ENCODE measurements at regions not wholly inside any gene's neighbourhood (a gene's known extent, or its start where the extent isn't known, plus 50 kb on each side); places are given as distances from the start of the nearest gene placed in this dataset.

DNA sequence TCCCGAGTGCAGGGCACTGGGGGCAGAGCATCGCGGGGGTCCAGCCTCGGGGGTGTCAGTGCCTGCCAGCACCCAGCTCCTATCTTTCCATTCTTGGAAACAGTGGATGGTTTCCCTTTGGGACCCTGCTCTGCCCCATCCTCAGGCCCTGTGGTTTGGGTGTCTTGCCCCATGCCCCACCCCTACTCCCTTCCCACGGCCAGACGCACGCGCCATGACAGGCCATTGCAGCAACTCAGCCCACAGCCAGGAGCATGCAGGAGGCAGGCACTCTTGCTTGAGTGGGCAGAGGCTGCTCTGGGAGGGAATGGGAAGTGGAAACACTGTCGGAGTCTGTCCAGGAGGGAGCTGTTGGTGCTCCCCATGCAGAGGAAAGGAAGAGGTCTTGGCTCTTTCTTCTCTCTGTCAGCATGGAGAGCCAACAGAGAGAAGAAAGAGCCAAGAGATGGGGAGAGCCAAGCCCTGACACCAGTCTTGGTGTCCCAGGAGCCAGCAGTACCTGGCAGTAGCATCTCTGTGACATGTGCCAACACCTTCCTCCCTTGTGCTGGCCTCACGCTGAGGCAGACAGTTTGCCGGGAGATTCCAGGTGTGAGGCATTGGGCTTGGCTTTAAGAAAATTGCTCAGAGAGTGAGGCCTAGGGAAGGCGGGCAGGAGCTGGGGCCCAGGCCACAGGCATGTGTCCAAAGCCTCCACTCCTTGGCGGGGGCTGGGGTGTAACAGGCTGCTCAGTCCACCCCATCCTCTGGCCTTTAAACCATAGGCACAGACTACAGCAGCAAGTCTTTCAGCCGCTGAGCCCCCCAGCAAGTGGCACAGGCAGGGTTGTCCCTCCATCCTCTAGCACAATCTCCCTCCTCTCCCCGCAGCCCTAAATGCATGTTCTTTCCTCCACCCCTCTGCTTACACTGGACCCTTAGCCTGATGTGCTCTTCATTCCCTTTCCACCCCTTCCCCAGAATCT is 86.7 kb upstream of the UQCRFS1 start:
- TF ChIP-seq CTCF (IDR thresholded peaks at IDR 0.05), result no peak
- TF ChIP-seq POLR2AphosphoS5 (IDR thresholded peaks at IDR 0.05), result no peak
